Stimulated activated naive CD8-positive, alpha-beta T cell treated with anti-CD3 and anti-CD28 coated beads, Interleukin-15, Interleukin-2, amounts not matched to agents 100 ng/mL and 50 ng/mL, for 24 hours (primary cell): ENCODE measurements at regions not wholly inside any gene's neighbourhood (a gene's known extent, or its start where the extent isn't known, plus 50 kb on each side); places are given as distances from the start of the nearest gene placed in this dataset.

ENCODE experiments used
- H3K27ac Mint-ChIP-seq: one replicate; pipeline ENCODE4 v1.8.0; 2021; ENCODE audit warnings: mild to moderate bottlenecking, mixed read lengths
- H3K27me3 Mint-ChIP-seq: one replicate; pipeline ENCODE4 v1.8.0; 2021; ENCODE audit warnings: mixed read lengths
- H3K36me3 Mint-ChIP-seq: one replicate; pipeline ENCODE4 v1.8.0; 2021; ENCODE audit warnings: low read depth, mixed read lengths
- H3K4me1 Mint-ChIP-seq: one replicate; pipeline ENCODE4 v1.8.0; 2021; ENCODE audit warnings: low read depth, mixed read lengths
- H3K4me3 Mint-ChIP-seq: one replicate; pipeline ENCODE4 v1.8.0; 2021; ENCODE audit warnings: mild to moderate bottlenecking, mixed read lengths
- H3K9me3 Mint-ChIP-seq: one replicate; pipeline ENCODE4 v1.8.0; 2021; ENCODE audit warnings: mixed read lengths

- Mint-ChIP-seq H3K36me3 (no peaks in the 10 kb centered on the region), H3K4me1 (peaks cover 18% of the 10 kb centered on the region), H3K27ac (no peak overlapping the region), H3K27me3 (peaks cover 17% of the 10 kb centered on the region), H3K4me3 (no peak overlapping the region), H3K9me3 (no peaks in the 10 kb centered on the region)
Observed at GRCh38 chr15:31552482-31553099, 226.0 kb downstream of the KLF13 start.

- H3K36me3 Mint-ChIP-seq: no peaks in the 10 kb centered on the region
- H3K4me3 Mint-ChIP-seq: no peak overlapping the region
- no peaks in the 10 kb centered on the region for H3K9me3 Mint-ChIP-seq
- no peak overlapping the region for H3K27ac Mint-ChIP-seq
- peaks cover 16% of the 10 kb centered on the region for H3K4me1 Mint-ChIP-seq
- H3K27me3 Mint-ChIP-seq: peaks cover 10% of the 10 kb centered on the region
Observed at GRCh38 chr15:31554261-31554660, 227.6 kb downstream of the KLF13 start.

- no peaks in the 10 kb centered on the region for H3K9me3 Mint-ChIP-seq
- H3K36me3 Mint-ChIP-seq: no peaks in the 10 kb centered on the region
Observed at GRCh38 chr15:31555022-31555421, 228.4 kb downstream of the KLF13 start.

GRCh38 chr15:31556494-31557150, 230.0 kb downstream of the KLF13 start:
- H3K9me3 Mint-ChIP-seq: no peaks in the 10 kb centered on the region
- H3K27me3 Mint-ChIP-seq: peaks cover 6% of the 10 kb centered on the region
- H3K36me3 Mint-ChIP-seq: no peaks in the 10 kb centered on the region
- no peak overlapping the region for H3K4me3 Mint-ChIP-seq
- H3K27ac Mint-ChIP-seq: no peak overlapping the region
- peaks cover 5% of the 10 kb centered on the region for H3K4me1 Mint-ChIP-seq

More at GRCh38 chr15:31555022-31555421, 228.4 kb downstream of the KLF13 start:
- Mint-ChIP-seq H3K27me3 (peaks cover 6% of the 10 kb centered on the region), H3K4me3 (no peak overlapping the region), H3K4me1 (peaks cover 14% of the 10 kb centered on the region), H3K27ac (no peak overlapping the region)

GRCh38 chr15:31557899-31558298, 231.3 kb downstream of the KLF13 start:
- Mint-ChIP-seq H3K4me1 (no peaks in the 10 kb centered on the region), H3K27ac (no peak overlapping the region), H3K27me3 (peaks cover 6% of the 10 kb centered on the region), H3K4me3 (no peak overlapping the region), H3K9me3 (no peaks in the 10 kb centered on the region), H3K36me3 (no peaks in the 10 kb centered on the region)

- H3K4me1 Mint-ChIP-seq: no peaks in the 10 kb centered on the region
- no peak overlapping the region for H3K4me3 Mint-ChIP-seq
- no peak overlapping the region for H3K27ac Mint-ChIP-seq
- H3K27me3 Mint-ChIP-seq: peaks cover 2% of the 10 kb centered on the region
- no peaks in the 10 kb centered on the region for H3K9me3 Mint-ChIP-seq
- no peaks in the 10 kb centered on the region for H3K36me3 Mint-ChIP-seq
Observed at GRCh38 chr15:31558840-31559239, 232.2 kb downstream of the KLF13 start.

GRCh38 chr15:31559786-31560185, 233.2 kb downstream of the KLF13 start:
- Mint-ChIP-seq H3K4me1 (no peaks in the 10 kb centered on the region), H3K9me3 (no peaks in the 10 kb centered on the region), H3K27ac (no peak overlapping the region), H3K4me3 (no peak overlapping the region), H3K36me3 (no peaks in the 10 kb centered on the region), H3K27me3 (no peaks in the 10 kb centered on the region)

- no peak overlapping the region for H3K4me3 Mint-ChIP-seq
- no peaks in the 10 kb centered on the region for H3K9me3 Mint-ChIP-seq
- no peaks in the 10 kb centered on the region for H3K36me3 Mint-ChIP-seq
- no peaks in the 10 kb centered on the region for H3K27me3 Mint-ChIP-seq
- no peaks in the 10 kb centered on the region for H3K4me1 Mint-ChIP-seq
- no peak overlapping the region for H3K27ac Mint-ChIP-seq
Observed at GRCh38 chr15:31560643-31561042, 234.0 kb downstream of the KLF13 start.

GRCh38 chr15:31561156-31561555, 234.5 kb downstream of the KLF13 start:
- H3K27ac Mint-ChIP-seq: no peak overlapping the region
- no peaks in the 10 kb centered on the region for H3K36me3 Mint-ChIP-seq
- H3K4me1 Mint-ChIP-seq: no peaks in the 10 kb centered on the region
- no peak overlapping the region for H3K4me3 Mint-ChIP-seq
- H3K27me3 Mint-ChIP-seq: no peaks in the 10 kb centered on the region
- no peaks in the 10 kb centered on the region for H3K9me3 Mint-ChIP-seq

- H3K27me3 Mint-ChIP-seq: no peaks in the 10 kb centered on the region
- H3K4me1 Mint-ChIP-seq: no peaks in the 10 kb centered on the region
- H3K27ac Mint-ChIP-seq: no peak overlapping the region
- H3K4me3 Mint-ChIP-seq: no peak overlapping the region
- no peaks in the 10 kb centered on the region for H3K36me3 Mint-ChIP-seq
- H3K9me3 Mint-ChIP-seq: no peaks in the 10 kb centered on the region
Observed at GRCh38 chr15:31563001-31563400, 236.4 kb downstream of the KLF13 start.

- no peaks in the 10 kb centered on the region for H3K27me3 Mint-ChIP-seq
- H3K4me3 Mint-ChIP-seq: no peak overlapping the region
- H3K36me3 Mint-ChIP-seq: no peaks in the 10 kb centered on the region
- H3K4me1 Mint-ChIP-seq: no peaks in the 10 kb centered on the region
- no peak overlapping the region for H3K27ac Mint-ChIP-seq
- peaks cover 3% of the 10 kb centered on the region for H3K9me3 Mint-ChIP-seq
Observed at GRCh38 chr15:31563421-31563820, 236.8 kb downstream of the KLF13 start.

GRCh38 chr15:31567861-31568260, 241.2 kb downstream of the KLF13 start:
- Mint-ChIP-seq H3K27ac (no peak overlapping the region), H3K27me3 (peaks cover 8% of the 10 kb centered on the region), H3K4me1 (no peaks in the 10 kb centered on the region), H3K9me3 (peaks cover 3% of the 10 kb centered on the region), H3K4me3 (no peak overlapping the region), H3K36me3 (no peaks in the 10 kb centered on the region)

GRCh38 chr15:31569836-31570235, 243.2 kb downstream of the KLF13 start:
- Mint-ChIP-seq H3K27ac (no peak overlapping the region), H3K27me3 (peaks cover 11% of the 10 kb centered on the region), H3K4me3 (no peak overlapping the region), H3K9me3 (peaks cover 3% of the 10 kb centered on the region), H3K36me3 (no peaks in the 10 kb centered on the region), H3K4me1 (peaks cover 4% of the 10 kb centered on the region)

- H3K4me3 Mint-ChIP-seq: no peak overlapping the region
- H3K27me3 Mint-ChIP-seq: peaks cover 12% of the 10 kb centered on the region
- H3K27ac Mint-ChIP-seq: no peak overlapping the region
- peaks cover 3% of the 10 kb centered on the region for H3K9me3 Mint-ChIP-seq
- no peaks in the 10 kb centered on the region for H3K36me3 Mint-ChIP-seq
- H3K4me1 Mint-ChIP-seq: peaks cover 5% of the 10 kb centered on the region
Observed at GRCh38 chr15:31570591-31570990, 244.0 kb downstream of the KLF13 start.

GRCh38 chr15:31571676-31572075, 245.0 kb downstream of the KLF13 start:
- peaks cover 18% of the 10 kb centered on the region for H3K27me3 Mint-ChIP-seq
- no peak overlapping the region for H3K4me3 Mint-ChIP-seq
- H3K4me1 Mint-ChIP-seq: peaks cover 5% of the 10 kb centered on the region
- H3K36me3 Mint-ChIP-seq: no peaks in the 10 kb centered on the region
- peaks cover 3% of the 10 kb centered on the region for H3K9me3 Mint-ChIP-seq
- H3K27ac Mint-ChIP-seq: no peak overlapping the region

- Mint-ChIP-seq H3K27me3 (peaks cover 20% of the 10 kb centered on the region), H3K4me1 (peaks cover 5% of the 10 kb centered on the region), H3K36me3 (no peaks in the 10 kb centered on the region), H3K4me3 (no peak overlapping the region), H3K9me3 (no peaks in the 10 kb centered on the region), H3K27ac (no peak overlapping the region)
Observed at GRCh38 chr15:31573759-31574158, 247.1 kb downstream of the KLF13 start.
